ENCODE measurements at regions not wholly inside any gene's neighbourhood (a gene's known extent, or its start where the extent isn't known, plus 50 kb on each side); places are given as distances from the start of the nearest gene placed in this dataset.

GRCh38 chr3:30222441-30222840 lies 384.0 kb upstream of the TGFBR2 start:
- TF ChIP-seq CTCF (conservative IDR thresholded peaks at IDR 0.05 in 1 of 2, IDR thresholded peaks at IDR 0.05 in 1 of 2; ENCODE audit: low read depth in 1 of 2, low read length in 2 of 2) (no peak), EZH2 (IDR thresholded peaks at IDR 0.05; ENCODE audit: low read length, missing control alignments) (no peak)

Measured in fibroblast of lung (primary cell).